AG09309 (cell line): ENCODE measurements at regions not wholly inside any gene's neighbourhood (a gene's known extent, or its start where the extent isn't known, plus 50 kb on each side); places are given as distances from the start of the nearest gene placed in this dataset.

ENCODE experiments used
- DNase-seq: peaks from one replicate; pipeline ENCODE4 v3.0.0-alpha.2; 2010; ENCODE audit warnings: low read depth
- H3K4me3 ChIP-seq: 2 replicates; pipeline ENCODE4 v1.5.1; 2011; ENCODE audit warnings: mild to moderate bottlenecking, low read depth, low read length, moderate library complexity; ENCODE audit not compliant: control insufficient read depth
- TF ChIP-seq, protein P1 (sequence below): IDR thresholded peaks from 2 replicates; pipeline ENCODE4 v1.5.1; 2011; ENCODE audit warnings: mild to moderate bottlenecking, low read depth, low read length, inconsistent platforms; ENCODE audit not compliant: insufficient read depth, control insufficient read depth; ENCODE audit errors: missing control alignments

DNA sequence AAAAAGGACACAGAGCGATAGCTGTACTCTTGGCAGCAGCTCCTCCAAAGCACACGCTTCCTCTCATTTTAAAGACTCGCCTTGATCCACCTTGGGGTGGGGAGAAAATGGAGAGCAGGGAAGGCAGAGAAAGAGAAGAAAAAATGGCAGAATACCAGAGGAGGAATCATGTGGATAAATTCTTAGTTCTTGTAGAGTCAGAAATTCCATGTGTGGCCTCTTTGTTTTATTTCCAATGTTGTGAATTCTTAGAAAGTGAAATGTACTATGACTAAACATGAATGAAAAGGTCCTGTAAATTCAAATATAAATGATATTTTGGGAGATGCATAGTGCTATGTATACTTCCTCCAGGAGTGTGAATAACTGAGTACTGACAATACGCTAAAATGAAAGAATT is 89.7 kb upstream of the SESTD1 start:
- TF ChIP-seq, protein P1, sequence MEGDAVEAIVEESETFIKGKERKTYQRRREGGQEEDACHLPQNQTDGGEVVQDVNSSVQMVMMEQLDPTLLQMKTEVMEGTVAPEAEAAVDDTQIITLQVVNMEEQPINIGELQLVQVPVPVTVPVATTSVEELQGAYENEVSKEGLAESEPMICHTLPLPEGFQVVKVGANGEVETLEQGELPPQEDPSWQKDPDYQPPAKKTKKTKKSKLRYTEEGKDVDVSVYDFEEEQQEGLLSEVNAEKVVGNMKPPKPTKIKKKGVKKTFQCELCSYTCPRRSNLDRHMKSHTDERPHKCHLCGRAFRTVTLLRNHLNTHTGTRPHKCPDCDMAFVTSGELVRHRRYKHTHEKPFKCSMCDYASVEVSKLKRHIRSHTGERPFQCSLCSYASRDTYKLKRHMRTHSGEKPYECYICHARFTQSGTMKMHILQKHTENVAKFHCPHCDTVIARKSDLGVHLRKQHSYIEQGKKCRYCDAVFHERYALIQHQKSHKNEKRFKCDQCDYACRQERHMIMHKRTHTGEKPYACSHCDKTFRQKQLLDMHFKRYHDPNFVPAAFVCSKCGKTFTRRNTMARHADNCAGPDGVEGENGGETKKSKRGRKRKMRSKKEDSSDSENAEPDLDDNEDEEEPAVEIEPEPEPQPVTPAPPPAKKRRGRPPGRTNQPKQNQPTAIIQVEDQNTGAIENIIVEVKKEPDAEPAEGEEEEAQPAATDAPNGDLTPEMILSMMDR = no peak
- no peak overlapping the region for H3K4me3 ChIP-seq

DNA sequence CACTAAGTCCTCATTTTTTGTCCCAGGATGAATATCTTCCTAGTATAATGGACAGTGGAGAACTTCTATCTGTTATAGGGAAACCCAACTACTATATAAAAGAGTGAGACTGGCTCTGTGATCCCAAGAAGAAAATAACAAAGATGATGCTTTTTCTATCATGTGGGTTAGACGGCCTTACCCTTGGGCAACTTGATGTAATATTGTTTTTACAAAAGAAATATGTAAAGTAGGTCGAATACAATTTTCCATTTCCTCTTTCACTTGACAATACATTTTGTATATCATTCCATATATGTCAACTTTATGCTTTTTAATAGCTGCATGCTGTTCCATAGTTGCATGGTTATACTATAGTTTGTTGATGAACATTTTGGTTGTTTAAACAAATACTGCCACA is 87.5 kb upstream of the SESTD1 start:
- no peak overlapping the region for H3K4me3 ChIP-seq
- TF ChIP-seq, protein P1 = no peak

More for the DNA sequence above, 89.7 kb upstream of the SESTD1 start:
- DNase-seq = no peak

DNA sequence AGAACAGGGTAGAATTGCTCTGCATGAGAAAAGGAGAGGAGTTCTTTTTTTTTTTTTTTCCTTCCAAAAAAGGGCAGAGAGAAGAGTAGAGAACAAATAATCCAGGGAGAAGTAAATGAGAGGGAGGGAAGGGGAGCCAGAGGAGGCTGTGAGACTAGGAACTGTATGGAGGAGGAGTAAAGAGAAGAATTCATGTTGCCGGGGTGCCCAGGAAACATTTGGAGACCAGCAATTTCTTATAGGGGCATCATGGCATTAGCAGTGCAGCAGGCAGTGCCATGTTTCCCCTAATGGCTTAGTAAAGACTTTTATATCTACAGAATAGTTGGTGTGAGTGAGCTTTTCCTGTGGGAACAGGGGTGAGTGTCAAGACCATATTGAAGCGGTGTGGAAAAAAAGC is 86.4 kb upstream of the SESTD1 start:
- TF ChIP-seq, protein P1 = no peak
- H3K4me3 ChIP-seq = no peak overlapping the region
- DNase-seq = no peak

More for the DNA sequence above, 87.5 kb upstream of the SESTD1 start:
- no peak for DNase-seq

DNA sequence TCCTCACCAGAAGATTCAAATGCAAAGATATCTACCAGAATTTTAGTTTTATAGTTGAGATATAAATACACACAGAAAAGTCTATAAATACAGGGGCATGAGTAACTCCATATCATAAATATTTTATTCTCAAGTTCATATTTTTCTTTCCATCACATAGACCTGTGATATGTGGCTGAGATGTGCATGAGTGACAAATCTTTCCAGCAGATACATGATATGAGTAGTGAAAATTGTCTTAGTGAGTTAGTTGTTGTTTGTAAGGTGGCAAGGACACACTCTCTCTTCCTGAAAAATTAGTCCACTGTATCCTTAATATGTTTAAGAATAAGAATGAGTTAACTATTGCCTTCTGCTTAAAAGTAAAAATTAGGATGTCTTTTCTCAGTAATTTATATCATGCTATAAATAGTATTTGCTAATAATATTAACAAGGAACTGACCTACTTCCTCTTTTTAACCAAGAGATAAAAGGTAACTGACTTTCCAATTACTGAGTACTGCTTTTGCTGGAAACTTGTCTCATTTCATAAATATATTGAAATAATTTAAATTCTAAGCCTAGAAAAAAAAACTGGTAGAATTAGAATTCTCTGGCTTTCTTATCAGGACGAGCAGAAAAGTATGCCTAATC is 85.2 kb upstream of the SESTD1 start:
- TF ChIP-seq, protein P1 = no peak
- DNase-seq = no peak
- H3K4me3 ChIP-seq = no peak overlapping the region

DNA sequence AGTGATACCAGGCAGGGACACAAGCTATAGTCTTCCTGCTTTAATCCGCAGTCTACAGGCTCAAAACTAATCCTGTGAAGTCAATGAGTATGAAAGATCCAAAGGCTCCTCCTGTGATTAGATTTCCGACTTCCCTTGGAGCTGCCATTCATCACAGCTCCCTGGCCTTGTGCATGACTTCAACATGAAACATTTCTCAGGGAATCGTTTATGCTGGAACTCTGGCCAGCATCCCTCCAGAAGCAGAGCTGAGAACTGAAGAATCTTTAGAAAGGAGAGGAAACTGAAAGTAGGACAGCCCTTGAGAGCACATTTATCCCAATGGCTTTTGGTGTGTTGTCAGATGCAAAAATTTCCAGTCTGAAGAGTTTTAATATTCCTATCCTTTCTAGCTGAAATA is 84.3 kb upstream of the SESTD1 start:
- TF ChIP-seq, protein P1 = no peak

DNA sequence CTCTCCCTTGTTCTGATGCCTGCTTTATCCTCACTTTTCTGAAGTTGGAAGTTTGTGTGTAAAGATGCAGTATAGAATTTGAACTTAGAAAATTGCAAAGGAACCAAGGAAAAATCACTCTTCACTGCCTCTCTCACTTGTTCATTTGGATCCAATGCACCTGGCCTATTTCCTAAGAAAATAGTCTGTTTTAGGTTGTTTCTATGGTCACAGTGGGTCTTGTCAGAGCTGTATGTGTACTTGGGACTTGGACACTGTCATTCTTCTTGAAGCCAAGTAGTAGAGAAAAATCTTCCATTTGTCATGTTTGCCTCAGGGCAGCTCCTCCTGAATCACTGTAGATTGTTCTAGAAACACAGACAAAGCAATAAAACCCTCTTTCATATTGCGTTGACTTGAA is 80.3 kb upstream of the SESTD1 start:
- no peak for DNase-seq
- TF ChIP-seq, protein P1 = no peak
- H3K4me3 ChIP-seq = no peak overlapping the region

More for the DNA sequence above, 84.3 kb upstream of the SESTD1 start:
- no peak for DNase-seq
- H3K4me3 ChIP-seq = no peak overlapping the region

DNA sequence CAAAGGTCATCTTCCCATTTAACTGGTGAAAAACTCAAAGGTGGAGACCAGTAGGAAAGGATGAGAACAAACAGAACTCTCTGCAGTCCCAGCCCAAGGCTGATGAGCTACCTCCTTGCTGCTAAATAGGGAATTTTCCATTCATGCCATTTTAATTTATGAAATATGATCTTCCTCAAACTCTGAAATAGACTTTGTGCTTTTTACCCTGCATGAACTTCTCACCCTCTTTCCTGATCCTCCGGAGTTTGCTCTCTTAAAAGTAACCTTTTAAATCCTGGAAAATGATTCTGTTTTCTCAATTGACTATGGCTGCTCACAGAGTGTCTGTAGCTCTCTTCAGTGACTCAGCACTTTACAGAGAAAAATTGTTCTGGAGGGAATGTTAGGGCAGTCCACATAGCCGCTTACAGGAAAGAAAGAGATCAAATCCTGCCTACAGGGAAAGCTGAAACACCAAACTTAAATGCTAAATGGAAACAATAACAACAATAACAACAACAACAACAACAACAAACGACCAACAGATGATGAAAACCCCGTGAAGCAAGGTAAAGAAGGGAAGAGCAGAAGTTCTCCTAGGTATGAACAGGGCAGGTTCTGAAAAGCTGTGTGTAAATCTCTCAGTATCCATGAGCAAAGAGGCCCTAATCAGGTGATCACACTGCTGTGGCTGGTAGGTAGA is 79.8 kb upstream of the SESTD1 start:
- H3K4me3 ChIP-seq = no peak overlapping the region
- TF ChIP-seq, protein P1 = no peak
- DNase-seq = no peak
